Fibroblast of pulmonary artery (primary cell): ENCODE measurements at regions not wholly inside any gene's neighbourhood (a gene's known extent, or its start where the extent isn't known, plus 50 kb on each side); places are given as distances from the start of the nearest gene placed in this dataset.

ENCODE experiments used
- DNase-seq: peaks from one replicate; pipeline ENCODE4 v3.0.0-alpha.2; 2010; ENCODE audit warnings: low read depth
- H3K4me3 ChIP-seq: replicated peaks from 2 replicates; pipeline ENCODE4 v1.5.1; 2011; ENCODE audit warnings: low read depth, mild to moderate bottlenecking, control low read depth, low read length, moderate library complexity
- CTCF ChIP-seq: IDR thresholded peaks from 2 replicates; pipeline ENCODE4 v1.5.1; 2011; ENCODE audit warnings: mild to moderate bottlenecking, control low read depth, low read length, inconsistent platforms; ENCODE audit errors: missing control alignments

GRCh38 chr16:62620275-62620674 is 584.0 kb upstream of the CDH8 start:
- TF ChIP-seq CTCF = no peak
- DNase-seq = no peak
- no peak overlapping the region for H3K4me3 ChIP-seq

GRCh38 chr16:62615526-62615925 is 579.3 kb upstream of the CDH8 start:
- DNase-seq = no peak
- TF ChIP-seq CTCF = no peak
- no peak overlapping the region for H3K4me3 ChIP-seq

- no peak for TF ChIP-seq CTCF
- no peak overlapping the region for H3K4me3 ChIP-seq
Observed at GRCh38 chr16:62610291-62610690, 574.1 kb upstream of the CDH8 start.

GRCh38 chr16:62602790-62603189 is 566.6 kb upstream of the CDH8 start:
- TF ChIP-seq CTCF = no peak
- no peak overlapping the region for H3K4me3 ChIP-seq
- DNase-seq = no peak

More at GRCh38 chr16:62610291-62610690, 574.1 kb upstream of the CDH8 start:
- DNase-seq = no peak

GRCh38 chr16:62597875-62598274 is 561.6 kb upstream of the CDH8 start:
- no peak for DNase-seq
- TF ChIP-seq CTCF = no peak
- no peak overlapping the region for H3K4me3 ChIP-seq

- DNase-seq = no peak
- no peak for TF ChIP-seq CTCF
- no peak overlapping the region for H3K4me3 ChIP-seq
Observed at GRCh38 chr16:62596584-62596983, 560.3 kb upstream of the CDH8 start.

GRCh38 chr16:62596125-62596524 is 559.9 kb upstream of the CDH8 start:
- DNase-seq = no peak
- no peak overlapping the region for H3K4me3 ChIP-seq
- no peak for TF ChIP-seq CTCF
